ENCODE measurements at regions not wholly inside any gene's neighbourhood (a gene's known extent, or its start where the extent isn't known, plus 50 kb on each side); places are given as distances from the start of the nearest gene placed in this dataset.

GRCh38 chr14:101500681-101501080, 60.6 kb upstream of the DIO3 start:
- DNase-seq: no peak

GRCh38 chr14:101501341-101501740, 60.0 kb upstream of the DIO3 start:
- DNase-seq: no peak

GRCh38 chr14:101501858-101502615, 59.3 kb upstream of the DIO3 start:
- DNase-seq: no peak

DNA sequence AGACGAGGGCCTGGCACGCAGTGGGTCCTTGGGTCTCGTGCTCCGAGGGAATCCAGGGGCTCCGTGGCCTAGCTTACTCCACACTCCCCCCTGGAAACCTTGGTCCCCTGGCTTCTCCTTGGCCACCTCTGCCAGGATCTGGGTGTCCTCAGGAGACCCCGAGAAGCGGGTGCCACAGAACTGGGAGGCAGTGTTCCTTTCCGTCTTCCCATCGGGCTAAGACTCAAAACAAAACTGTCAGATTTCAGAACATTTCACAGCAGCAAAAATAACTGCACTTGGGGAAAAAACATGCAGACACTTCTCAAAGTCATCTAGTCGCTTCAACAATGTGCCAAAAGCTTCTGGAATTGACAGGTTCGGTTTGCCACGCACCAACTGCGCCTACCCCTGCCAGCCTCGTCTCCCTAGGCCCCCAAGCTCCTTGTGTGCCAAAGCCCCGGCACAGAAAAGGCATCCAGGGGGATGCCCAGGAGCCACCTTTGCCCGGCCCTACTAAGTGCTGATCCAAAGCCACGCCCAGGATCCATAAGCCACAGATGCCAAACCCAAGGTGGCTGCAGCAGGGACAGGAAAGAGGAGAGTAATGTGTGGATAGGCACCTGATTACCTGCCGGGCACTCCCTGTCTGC, 58.4 kb upstream of the DIO3 start:
- DNase-seq: no peak

GRCh38 chr14:101503431-101504095, 57.7 kb upstream of the DIO3 start:
- no peak for DNase-seq

DNA sequence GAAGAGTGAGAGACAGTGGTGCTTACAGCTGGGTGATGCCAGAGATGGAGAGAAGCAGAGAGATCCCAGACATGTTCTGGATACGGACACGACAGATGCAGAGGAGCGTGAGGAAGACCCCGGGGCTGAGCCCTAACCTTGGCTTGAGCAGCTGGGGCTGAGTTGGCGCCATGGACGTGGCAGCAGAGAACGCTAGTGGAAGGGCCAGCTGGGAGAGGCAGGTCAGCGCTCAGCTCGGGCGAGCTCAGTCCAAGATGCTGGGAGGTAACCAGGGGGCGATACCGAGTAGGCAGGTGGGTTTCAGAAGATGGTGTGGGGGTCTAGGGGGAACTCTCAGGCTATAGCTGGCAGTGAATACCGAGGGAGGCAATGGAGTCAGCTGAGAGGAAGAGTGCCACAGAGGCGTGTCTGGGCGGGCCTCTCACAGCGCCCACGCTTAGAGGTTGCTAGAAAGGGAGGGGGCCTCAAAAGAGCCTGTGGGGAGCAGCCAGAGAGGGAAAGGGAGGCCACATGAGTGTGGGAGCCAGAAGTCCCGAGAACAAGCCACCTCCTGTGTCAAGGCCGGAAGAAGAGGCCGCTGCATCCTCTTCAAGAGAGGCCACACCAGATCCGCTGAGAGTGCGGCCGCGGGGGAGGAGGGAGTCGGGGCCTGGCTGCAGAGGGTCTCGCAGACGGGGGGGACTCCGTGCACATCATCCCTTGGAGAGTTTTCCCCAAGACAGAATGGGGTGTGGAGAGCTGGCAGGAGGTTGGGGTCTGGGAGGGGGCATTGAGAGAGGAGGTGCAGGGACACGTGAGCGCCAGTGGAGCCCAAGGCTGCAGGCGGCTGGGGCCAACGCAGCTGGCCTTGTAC, 57.0 kb upstream of the DIO3 start:
- no peak for DNase-seq

GRCh38 chr14:101505236-101505970, 55.9 kb upstream of the DIO3 start:
- DNase-seq: no peak

DNA sequence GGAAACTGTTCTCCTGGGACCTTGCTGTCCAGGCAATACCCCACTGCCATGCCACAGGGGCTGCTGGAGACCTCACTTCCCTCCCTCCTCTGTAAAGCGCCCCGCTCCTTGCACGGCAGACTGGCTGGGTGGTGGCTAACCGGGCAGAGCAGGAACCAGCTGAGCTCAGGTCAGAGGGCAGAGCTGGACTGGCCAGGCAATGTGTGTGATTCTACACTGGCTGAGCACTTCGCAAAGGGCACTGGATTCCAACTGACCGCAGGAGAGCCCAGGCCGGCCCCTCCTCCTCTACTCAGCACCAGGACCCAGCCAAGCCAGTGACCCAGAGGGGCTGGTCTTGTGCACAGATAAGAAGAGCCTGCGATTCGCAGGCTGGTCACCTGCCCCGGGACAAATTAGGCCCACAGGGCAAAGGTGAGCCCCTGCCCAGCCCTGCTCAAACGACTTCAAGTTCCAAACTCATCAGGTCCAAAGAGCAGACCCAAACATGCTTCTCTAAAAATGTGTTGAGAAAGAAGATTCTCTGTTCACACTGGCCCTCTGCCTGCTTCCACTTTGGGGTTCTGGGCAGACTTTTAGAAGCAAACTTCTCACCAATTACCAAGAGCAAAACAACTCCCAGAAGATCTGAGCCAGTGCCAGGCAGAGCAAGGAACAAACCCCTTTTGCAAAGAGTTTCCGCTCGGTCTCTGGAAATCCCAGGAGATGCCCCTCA, 54.9 kb upstream of the DIO3 start:
- no peak for DNase-seq

DNA sequence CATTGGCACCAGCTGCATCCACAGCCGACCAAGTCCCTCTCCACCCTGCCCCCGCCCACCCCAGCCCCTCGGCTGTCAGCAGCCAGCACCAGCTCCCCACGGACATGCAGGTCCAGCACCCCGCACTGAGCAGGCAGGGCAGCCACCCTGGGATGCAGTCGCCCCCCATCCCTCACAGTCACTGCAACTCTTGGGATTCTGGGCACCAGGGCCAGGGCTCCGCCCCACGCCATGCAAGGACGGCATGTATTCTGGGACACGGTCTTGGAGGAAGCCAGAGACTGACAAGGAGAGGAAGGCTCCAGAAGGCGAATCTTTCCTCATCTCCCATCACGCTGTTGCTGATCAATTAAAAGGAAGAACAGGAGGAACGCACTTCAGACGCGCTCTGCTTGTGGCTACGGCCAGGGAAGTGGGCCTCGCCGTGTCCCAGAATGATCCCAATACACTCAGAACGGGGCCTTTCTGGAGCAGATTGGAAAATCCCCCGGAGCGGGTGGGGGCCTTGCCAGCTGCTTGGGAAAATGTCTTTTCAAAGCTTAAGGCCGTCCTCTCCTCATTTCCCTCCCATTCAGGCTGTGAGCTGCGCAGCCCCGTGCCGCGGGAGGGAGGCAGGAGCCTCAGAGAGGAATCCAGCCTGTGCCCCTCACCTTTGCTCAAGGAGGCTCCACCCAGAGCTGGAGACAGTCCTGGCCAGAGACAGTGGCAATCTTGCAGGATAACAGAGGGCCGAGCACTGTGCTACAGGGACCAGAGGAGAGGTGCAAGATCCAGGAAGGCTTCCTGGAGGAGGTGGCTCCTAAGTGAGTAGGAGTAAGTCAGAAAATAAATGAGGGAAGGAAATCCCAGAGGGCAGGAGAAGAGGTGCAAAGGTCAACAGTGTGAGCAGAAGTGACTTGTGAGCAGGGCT, 54.1 kb upstream of the DIO3 start:
- DNase-seq: no peak

DNA sequence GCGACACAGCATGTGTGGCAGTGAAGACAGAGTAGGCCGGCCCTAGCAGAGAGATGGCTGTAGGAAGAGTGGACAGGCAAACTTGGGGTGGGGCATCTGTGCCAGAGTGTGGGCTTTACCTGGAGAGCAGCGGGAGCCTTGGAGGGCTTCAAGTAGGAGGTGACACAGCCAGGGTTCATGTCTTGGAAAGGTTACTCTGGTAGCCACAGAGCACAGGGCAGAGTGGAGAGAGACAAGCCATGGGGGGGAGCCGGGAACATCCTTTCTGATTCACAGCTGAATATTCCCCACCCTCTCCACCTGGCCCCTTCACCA, 53.5 kb upstream of the DIO3 start:
- no peak for DNase-seq

GRCh38 chr14:101508196-101508947, 52.9 kb upstream of the DIO3 start:
- DNase-seq: no peak

DNA sequence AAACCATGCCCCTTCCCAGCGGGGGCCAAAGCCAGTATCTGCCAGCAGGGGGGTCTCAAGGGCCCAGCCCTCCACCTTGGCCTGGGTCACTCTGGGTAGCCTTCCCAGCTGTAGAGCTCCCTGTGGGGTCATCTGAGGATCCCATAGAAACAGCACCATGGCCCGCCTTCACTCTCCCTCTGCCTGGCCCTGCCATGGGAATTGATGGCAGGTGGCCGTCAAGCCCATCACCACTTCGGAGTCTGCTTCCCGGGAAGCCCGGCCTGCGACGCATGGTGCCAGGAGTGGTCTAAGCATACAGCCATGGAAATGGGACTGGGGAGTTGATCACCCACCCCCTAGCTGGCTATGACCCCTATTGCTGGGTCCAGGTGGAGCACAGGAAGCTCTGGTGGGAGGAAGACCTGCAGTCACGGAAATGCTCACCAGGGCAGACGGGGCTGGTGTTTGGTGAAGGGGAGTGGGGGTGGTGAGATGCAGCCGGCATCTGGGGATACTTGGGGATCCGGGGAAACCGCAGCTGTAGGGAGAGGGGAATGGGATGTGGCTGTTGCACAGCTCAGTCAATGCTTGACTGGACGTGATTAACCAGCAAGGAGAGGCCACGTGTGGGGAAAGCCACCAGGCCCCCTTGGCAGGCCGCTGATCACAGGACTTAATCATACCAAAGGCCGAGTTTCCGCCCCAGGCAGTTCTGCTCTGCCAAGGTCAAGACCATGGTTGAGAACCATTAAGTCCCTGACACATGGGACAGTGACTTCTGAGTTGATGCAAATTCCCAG, 52.2 kb upstream of the DIO3 start:
- DNase-seq: no peak

GRCh38 chr14:101509730-101510371, 51.4 kb upstream of the DIO3 start:
- no peak for DNase-seq

GRCh38 chr14:101511199-101511598, 50.1 kb upstream of the DIO3 start:
- no peak for DNase-seq

Measured in MV-4-11 (cell line).